ENCODE measurements at regions not wholly inside any gene's neighbourhood (a gene's known extent, or its start where the extent isn't known, plus 50 kb on each side); places are given as distances from the start of the nearest gene placed in this dataset.
"Not testable (repeated sequence)": the region's sequence is repeated elsewhere in the genome, so short reads cannot be mapped to it uniquely, and the experiment has no call there.

- not testable (repeated sequence) for TF ChIP-seq POLR2A, SPI1, POLR2AphosphoS5 (IDR thresholded peaks at IDR 0.05; ENCODE audit: low read depth, low read length)
These were observed 100.6 kb upstream of the LRPAP1 start for GRCh38 chr4:3632794-3633193.

Data from GM12891 (cell line).